ENCODE measurements at regions not wholly inside any gene's neighbourhood (a gene's known extent, or its start where the extent isn't known, plus 50 kb on each side); places are given as distances from the start of the nearest gene placed in this dataset.

DNA sequence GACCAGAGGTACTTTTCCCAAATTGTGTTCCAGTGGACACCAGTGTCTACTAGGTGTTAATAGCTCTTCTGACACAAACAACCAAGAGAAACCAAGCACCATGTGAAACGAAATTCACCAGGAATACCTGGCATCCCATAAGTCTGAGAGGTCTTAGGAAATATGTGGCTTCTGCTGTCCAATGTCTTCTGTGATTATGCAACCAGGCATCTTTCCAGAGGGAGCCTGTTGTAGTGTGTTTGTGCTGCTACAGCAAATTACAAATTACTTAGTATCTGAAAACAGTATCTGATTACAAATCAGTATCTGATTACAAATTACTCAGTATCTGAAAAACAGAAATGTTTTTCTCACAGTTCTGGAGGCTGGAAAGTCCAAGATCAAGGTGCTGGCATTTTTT is 133.6 kb upstream of the NPVF start:
- no peak for ATAC-seq (ENCODE audit: low read depth)
- intact Hi-C loops (cut with micrococcal nuclease): no loop called here
- Mint-ChIP-seq H3K36me3 (ENCODE audit: low read depth) (no peaks in the 10 kb centered on the region), H3K27ac (no peak overlapping the region), H3K27me3 (peaks cover 14% of the 10 kb centered on the region), H3K9me3 (no peaks in the 10 kb centered on the region), H3K4me3 (no peak overlapping the region), H3K4me1 (no peaks in the 10 kb centered on the region)
- TF ChIP-seq, protein P1, sequence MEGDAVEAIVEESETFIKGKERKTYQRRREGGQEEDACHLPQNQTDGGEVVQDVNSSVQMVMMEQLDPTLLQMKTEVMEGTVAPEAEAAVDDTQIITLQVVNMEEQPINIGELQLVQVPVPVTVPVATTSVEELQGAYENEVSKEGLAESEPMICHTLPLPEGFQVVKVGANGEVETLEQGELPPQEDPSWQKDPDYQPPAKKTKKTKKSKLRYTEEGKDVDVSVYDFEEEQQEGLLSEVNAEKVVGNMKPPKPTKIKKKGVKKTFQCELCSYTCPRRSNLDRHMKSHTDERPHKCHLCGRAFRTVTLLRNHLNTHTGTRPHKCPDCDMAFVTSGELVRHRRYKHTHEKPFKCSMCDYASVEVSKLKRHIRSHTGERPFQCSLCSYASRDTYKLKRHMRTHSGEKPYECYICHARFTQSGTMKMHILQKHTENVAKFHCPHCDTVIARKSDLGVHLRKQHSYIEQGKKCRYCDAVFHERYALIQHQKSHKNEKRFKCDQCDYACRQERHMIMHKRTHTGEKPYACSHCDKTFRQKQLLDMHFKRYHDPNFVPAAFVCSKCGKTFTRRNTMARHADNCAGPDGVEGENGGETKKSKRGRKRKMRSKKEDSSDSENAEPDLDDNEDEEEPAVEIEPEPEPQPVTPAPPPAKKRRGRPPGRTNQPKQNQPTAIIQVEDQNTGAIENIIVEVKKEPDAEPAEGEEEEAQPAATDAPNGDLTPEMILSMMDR (IDR thresholded peaks at IDR 0.05): no peak
- ChIA-PET CTCF (no interaction called here), POLR2A (no interaction called here)
- no peak for DNase-seq

DNA sequence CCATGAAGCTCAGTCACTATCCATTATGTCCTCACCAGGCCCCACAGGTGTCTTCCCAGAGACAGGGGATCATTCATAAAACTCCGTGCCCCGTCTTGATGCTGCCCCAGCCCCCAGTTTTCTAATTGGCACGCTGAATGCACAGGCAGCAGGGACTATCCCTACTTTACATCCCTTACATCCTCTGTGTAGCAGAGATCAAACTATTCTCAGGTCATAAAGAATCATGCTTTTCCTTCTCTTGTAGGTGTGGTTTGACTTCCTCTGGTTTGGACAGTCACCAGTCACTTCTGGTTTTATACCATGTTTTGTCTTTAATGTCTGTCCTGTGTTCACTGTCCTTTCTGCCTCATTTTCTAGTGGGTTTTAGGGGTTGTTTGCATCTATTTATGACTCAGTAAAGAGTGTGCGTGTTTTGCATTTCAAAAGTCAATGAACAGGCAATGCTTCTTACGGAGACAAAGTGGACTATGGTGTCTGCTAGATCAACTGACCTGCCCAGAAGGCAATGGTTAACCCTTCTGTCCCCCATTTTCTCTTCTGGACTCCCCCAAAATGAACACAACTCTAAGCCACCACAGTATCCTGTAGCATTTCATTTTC is 140.4 kb upstream of the NPVF start:
- no peak overlapping the region for H3K27ac Mint-ChIP-seq
- DNase-seq: no peak
- H3K4me1 Mint-ChIP-seq: no peaks in the 10 kb centered on the region
- ChIA-PET POLR2A (no interaction called here), CTCF (no interaction called here)
- H3K4me3 Mint-ChIP-seq: no peak overlapping the region
- H3K27me3 Mint-ChIP-seq: peaks cover 20% of the 10 kb centered on the region
- TF ChIP-seq, protein P1 (IDR thresholded peaks at IDR 0.05): no peak
- intact Hi-C loops (cut with micrococcal nuclease): no loop called here
- no peak for ATAC-seq (ENCODE audit: low read depth)
- H3K9me3 Mint-ChIP-seq: peaks cover 11% of the 10 kb centered on the region
- no peaks in the 10 kb centered on the region for H3K36me3 Mint-ChIP-seq (ENCODE audit: low read depth)

DNA sequence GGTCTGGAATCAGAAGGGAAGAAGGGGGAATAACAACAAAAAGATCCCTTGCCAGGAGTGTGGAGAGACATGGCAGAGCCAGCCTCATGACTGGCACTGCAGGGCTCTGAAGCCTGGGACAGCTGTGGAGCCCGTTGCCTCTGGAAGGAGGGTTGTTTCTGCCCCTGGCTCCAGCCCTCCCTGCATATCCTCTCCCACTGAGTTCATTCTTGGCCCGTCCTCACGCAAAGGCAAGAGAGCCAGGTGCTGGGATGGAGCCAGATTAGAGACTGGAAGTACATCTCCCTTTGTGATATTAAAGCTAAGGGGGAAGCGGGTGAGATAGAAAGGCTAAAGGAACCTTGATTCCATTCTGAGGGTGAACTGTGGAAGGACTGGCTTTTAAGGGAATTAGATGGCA is 141.5 kb upstream of the NPVF start:
- intact Hi-C loops (cut with micrococcal nuclease): no loop called here
- ChIA-PET POLR2A (no interaction called here), CTCF (no interaction called here)
- Mint-ChIP-seq H3K36me3 (ENCODE audit: low read depth) (no peaks in the 10 kb centered on the region), H3K27ac (no peak overlapping the region), H3K4me1 (no peaks in the 10 kb centered on the region), H3K27me3 (peaks cover 20% of the 10 kb centered on the region), H3K9me3 (peaks cover 11% of the 10 kb centered on the region), H3K4me3 (no peak overlapping the region)
- DNase-seq (no peak), ATAC-seq (ENCODE audit: low read depth) (no peak)
- TF ChIP-seq, protein P1 (IDR thresholded peaks at IDR 0.05): no peak

DNA sequence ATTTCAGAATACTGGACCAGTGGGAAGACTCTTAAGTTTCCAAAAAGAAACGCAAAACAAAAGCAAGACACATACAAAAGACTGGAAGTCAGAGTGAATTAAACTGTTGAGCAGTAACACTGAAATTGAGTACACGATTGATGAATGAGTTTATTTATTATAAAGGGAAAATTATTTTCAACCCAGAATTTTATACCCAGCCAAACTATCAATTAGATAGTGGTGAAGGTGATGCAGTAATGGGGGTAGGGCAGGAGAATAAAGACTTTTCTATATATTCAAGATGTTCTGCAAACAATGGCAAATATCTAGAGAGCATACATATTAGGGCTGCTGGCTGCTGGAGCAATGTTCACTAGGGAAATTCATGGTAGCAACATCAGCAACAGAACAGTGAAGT is 143.7 kb upstream of the NPVF start:
- ChIA-PET CTCF (no interaction called here), POLR2A (no interaction called here)
- Mint-ChIP-seq H3K9me3 (peaks cover 11% of the 10 kb centered on the region), H3K36me3 (ENCODE audit: low read depth) (no peaks in the 10 kb centered on the region), H3K4me1 (no peaks in the 10 kb centered on the region), H3K4me3 (no peak overlapping the region), H3K27ac (no peak overlapping the region), H3K27me3 (peaks cover 23% of the 10 kb centered on the region)
- ATAC-seq (ENCODE audit: low read depth) (no peak), DNase-seq (no peak)
- intact Hi-C loops (cut with micrococcal nuclease): no loop called here
- TF ChIP-seq, protein P1 (IDR thresholded peaks at IDR 0.05): no peak

DNA sequence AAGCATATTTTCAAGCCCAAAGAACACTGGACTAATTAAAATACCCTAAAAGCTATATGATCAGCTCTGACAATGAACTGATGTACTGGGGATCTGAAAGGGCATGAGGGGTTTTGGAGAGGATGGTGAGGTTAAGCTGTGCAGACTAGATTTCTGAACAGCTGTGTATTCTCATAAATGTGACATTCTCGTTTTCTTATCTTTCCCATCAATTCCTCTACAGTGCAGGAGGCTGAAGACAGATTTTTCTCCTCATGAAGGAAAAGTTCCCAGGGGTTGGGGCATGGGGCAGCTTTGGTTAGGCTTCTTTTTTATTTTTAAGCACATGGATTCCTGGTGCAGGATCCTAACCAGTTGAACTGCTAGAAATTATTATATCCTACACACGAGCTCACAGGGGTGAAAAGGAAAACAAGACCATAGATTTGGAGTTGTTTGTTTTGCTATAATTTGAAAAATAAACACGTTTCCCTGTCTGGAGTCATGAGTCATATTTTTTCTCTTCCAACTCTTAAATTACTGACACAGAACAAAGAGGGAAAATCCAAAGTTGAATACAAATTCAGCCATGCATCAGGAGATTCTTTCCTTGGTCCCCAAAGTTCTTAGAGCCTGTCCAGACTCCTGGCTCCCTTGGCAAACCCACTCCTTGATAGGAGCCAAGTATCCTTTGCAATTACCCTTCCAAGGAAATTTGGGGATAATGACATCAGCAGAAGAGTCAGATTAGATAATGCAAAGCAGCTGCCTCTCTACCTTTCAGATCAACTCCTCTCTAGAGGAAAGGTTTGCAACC is 147.7 kb upstream of the NPVF start:
- intact Hi-C loops (cut with micrococcal nuclease): no loop called here
- Mint-ChIP-seq H3K27me3 (peaks cover 8% of the 10 kb centered on the region), H3K9me3 (peaks cover 11% of the 10 kb centered on the region), H3K27ac (no peak overlapping the region), H3K36me3 (ENCODE audit: low read depth) (no peaks in the 10 kb centered on the region), H3K4me1 (no peaks in the 10 kb centered on the region), H3K4me3 (no peak overlapping the region)
- DNase-seq (no peak), ATAC-seq (ENCODE audit: low read depth) (no peak)
- CTCF ChIA-PET: no interaction called here
- TF ChIP-seq, protein P1 (IDR thresholded peaks at IDR 0.05): no peak
- POLR2A ChIA-PET: no interaction called here
